ENCODE measurements at regions not wholly inside any gene's neighbourhood (a gene's known extent, or its start where the extent isn't known, plus 50 kb on each side); places are given as distances from the start of the nearest gene placed in this dataset.
"Not testable (repeated sequence)": the region's sequence is repeated elsewhere in the genome, so short reads cannot be mapped to it uniquely, and the experiment has no call there.

DNA sequence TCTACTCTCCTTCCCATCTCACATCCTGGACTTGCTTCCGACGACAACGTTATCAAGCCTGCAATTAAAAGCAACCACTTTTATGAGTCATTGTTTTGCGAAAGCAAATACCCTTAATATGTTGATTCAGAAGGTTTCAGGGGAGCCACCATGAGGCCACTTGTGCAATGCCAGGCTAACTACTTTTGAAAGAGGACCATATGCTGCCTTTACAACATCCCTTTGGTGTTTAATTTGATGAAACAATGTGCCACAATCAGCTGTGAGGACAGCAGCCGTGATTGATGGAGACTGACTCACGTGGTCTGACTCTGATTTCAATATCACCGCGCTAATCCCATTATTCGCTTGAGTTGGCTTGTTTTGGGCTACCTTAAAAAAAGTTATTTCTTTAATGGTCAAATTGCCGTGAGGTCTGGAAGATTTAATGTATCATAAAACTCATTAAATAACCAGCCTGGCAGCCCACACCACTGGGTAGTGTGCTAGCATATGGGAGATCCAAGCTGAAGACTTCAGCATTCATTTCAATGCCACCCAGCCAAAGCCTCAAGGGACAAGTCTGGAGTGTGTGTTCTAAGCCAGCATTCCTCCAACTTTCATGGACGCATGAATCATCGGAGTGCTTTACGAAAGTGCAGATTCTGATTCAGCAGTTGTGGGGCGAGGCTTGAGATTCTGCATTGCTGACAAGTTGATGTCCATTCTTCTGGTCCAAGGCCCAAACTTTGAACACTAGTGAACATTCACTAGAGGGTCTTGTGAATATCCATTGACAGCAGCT lies 73.3 kb upstream of the PAXBP1 start:
- Histone ChIP-seq H3K27ac (ENCODE audit: low read length) (no peak overlapping the region), H3K27me3 (ENCODE audit: low read depth, low read length) (peaks cover 4% of the 10 kb centered on the region), H3K4me1 (ENCODE audit: control insufficient read depth in 1 of 2, insufficient read depth in 2 of 2, low read length in 2 of 2) (no peaks in the 10 kb centered on the region), H3K9me3 (ENCODE audit: control insufficient read depth in 1 of 2, low read length in 2 of 2) (no peaks in the 10 kb centered on the region), H3K36me3 (ENCODE audit: control insufficient read depth in 1 of 2, insufficient read depth in 2 of 2, low read length in 2 of 2) (no peaks in the 10 kb centered on the region), H3K4me3 (ENCODE audit: low read depth in 1 of 2, low read length in 2 of 2) (no peak overlapping the region)

DNA sequence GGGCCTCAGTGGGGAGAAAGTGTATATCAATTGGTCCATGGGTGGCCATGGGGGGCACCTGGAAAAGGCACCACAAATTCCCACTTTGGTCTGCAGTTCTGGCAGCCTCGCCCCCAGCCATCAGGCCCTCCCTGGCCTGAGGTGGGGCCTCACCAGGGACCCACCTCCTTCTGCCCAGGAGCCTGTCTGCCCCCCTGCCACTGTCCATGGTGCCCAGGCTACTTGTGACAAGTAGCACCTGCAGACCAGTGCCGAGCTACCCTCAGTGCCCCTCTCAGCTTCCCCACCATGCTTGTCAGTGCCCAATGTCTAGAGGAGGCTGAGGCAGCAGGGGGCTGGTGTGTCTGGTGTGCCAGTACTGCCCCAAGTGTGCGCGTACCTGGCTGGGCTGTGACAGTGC lies 87.1 kb upstream of the PAXBP1 start:
- Histone ChIP-seq H3K4me1 (ENCODE audit: control insufficient read depth in 1 of 2, insufficient read depth in 2 of 2, low read length in 2 of 2) (peaks cover 0 to 4% of the 10 kb centered on the region in 2 donors), H3K4me3 (ENCODE audit: low read depth in 1 of 2, low read length in 2 of 2) (no peak overlapping the region), H3K36me3 (ENCODE audit: control insufficient read depth in 1 of 2, insufficient read depth in 2 of 2, low read length in 2 of 2) (no peaks in the 10 kb centered on the region), H3K9me3 (ENCODE audit: control insufficient read depth in 1 of 2, low read length in 2 of 2) (no peaks in the 10 kb centered on the region), H3K27ac (ENCODE audit: low read length) (no peak overlapping the region), H3K27me3 (ENCODE audit: low read depth, low read length) (no peaks in the 10 kb centered on the region)

DNA sequence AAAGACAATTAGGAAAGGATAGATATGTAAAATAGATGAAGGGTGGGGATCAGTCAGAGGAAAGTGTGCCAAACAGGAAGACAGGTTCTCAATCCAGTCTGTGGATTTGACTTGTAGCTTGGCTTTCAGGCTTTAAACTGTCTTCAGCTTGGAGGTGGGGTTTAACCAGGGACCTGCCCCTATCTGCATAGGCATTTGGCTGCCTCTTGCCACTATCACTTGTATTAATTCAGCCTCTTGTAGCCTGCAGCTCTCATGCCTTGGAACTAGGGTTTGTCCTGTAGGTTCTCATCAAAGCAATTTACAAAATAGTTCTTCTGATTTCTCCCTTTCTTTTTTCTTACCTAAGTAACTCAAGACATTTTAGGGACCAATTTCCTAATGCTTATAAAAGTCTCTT lies 88.8 kb upstream of the PAXBP1 start:
- Histone ChIP-seq H3K27ac (ENCODE audit: low read length) (no peak overlapping the region), H3K4me1 (ENCODE audit: control insufficient read depth in 1 of 2, insufficient read depth in 2 of 2, low read length in 2 of 2) (peaks cover 0 to 4% of the 10 kb centered on the region in 2 donors), H3K36me3 (ENCODE audit: control insufficient read depth in 1 of 2, insufficient read depth in 2 of 2, low read length in 2 of 2) (no peaks in the 10 kb centered on the region), H3K4me3 (ENCODE audit: low read depth in 1 of 2, low read length in 2 of 2) (no peak overlapping the region), H3K27me3 (ENCODE audit: low read depth, low read length) (no peaks in the 10 kb centered on the region), H3K9me3 (ENCODE audit: control insufficient read depth in 1 of 2, low read length in 2 of 2) (no peaks in the 10 kb centered on the region)

DNA sequence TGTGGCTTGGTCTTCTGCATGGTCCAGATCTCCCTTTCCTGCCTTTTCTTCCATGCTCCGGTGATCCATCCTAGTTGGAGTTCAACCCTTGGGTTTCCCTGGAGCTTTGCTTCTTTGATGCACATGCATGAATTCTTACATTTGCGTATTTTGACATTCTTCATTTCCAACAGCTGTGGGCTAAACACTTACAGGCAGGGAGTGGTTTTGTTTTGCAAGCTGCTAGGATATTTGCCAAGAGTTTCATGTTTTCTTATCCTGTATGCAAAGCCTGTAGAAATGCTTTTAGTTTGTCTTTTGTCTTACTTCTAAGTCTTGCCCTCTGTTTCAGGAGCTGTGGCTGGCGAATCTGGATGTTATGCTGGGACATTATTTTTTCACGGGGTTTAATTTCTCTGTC lies 90.3 kb upstream of the PAXBP1 start:
- no peaks in the 10 kb centered on the region for H3K27me3 ChIP-seq (ENCODE audit: low read depth, low read length)
- peaks cover 0 to 4% of the 10 kb centered on the region in 2 donors for H3K4me1 ChIP-seq (ENCODE audit: control insufficient read depth in 1 of 2, insufficient read depth in 2 of 2, low read length in 2 of 2)
- H3K36me3 ChIP-seq (ENCODE audit: control insufficient read depth in 1 of 2, insufficient read depth in 2 of 2, low read length in 2 of 2): no peaks in the 10 kb centered on the region
- H3K9me3 ChIP-seq (ENCODE audit: control insufficient read depth in 1 of 2, low read length in 2 of 2): no peaks in the 10 kb centered on the region
- no peak overlapping the region for H3K27ac ChIP-seq (ENCODE audit: low read length)
- H3K4me3 ChIP-seq (ENCODE audit: low read depth in 1 of 2, low read length in 2 of 2): no peak overlapping the region

DNA sequence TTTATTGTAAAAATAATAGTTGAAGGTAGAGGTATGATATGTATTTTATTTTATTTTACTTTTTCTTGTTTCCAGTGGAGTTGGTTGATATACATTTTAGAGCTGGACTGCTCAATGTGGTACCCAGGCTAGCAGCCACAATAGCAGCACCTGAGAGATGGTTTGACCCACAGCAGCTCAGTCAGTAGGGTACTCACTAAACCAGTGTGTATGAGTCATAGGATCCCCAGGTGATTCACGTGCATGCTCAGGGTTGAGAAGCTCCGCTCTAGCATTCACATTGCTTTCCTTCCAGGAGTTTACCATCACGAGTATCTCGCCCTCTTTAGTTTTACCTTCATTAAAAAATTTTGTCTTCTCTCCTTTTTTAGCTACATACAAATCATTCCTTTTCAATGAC lies 96.0 kb upstream of the PAXBP1 start:
- H3K27ac ChIP-seq (ENCODE audit: low read length): no peak overlapping the region
- H3K9me3 ChIP-seq (ENCODE audit: control insufficient read depth in 1 of 2, low read length in 2 of 2): no peaks in the 10 kb centered on the region
- no peak overlapping the region for H3K4me3 ChIP-seq (ENCODE audit: low read depth in 1 of 2, low read length in 2 of 2)
- H3K27me3 ChIP-seq (ENCODE audit: low read depth, low read length): no peaks in the 10 kb centered on the region
- H3K36me3 ChIP-seq (ENCODE audit: control insufficient read depth in 1 of 2, insufficient read depth in 2 of 2, low read length in 2 of 2): no peaks in the 10 kb centered on the region
- no peaks in the 10 kb centered on the region for H3K4me1 ChIP-seq (ENCODE audit: control insufficient read depth in 1 of 2, insufficient read depth in 2 of 2, low read length in 2 of 2)

DNA sequence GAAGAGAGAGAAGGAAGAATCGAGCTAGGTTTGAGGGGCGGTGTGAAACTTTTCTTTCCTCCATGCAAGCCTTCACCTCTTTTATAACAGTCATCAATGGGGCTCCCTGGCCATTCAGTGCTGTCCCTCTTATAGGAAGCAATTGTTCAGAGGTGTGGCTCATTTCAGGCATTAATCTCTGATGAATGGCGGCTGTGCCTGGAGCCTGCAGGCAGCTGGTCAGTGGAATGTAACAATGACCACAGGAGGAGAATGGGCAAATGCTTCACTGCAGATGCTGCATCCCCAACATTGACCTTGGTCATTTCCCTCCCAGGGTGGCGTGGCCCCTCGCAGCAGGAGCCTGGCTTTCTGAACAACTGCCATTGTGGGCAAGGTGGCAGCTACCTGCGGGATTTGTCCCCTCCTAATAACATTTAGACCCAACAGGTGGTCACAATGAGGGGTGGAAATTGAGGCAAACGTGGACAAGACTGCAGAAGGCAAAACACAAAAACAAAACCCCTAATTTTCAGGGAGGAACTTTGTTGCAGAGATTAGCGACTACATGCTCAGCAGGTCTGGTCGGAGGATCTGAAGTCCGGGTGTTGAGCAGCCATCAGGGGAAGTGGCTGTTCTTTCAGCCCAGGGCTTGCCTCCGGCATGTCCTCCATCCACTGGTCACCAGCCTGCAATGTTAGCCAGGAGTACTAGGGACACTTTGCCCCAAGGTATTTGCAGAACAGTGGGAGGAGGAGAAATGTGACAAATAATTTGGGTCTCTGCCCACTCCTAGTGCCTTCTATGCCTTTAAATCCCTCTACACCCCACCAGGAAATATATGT lies 97.3 kb upstream of the PAXBP1 start:
- H3K4me3 ChIP-seq (ENCODE audit: low read depth in 1 of 2, low read length in 2 of 2): no peak overlapping the region
- H3K9me3 ChIP-seq (ENCODE audit: control insufficient read depth in 1 of 2, low read length in 2 of 2): no peaks in the 10 kb centered on the region
- H3K4me1 ChIP-seq (ENCODE audit: control insufficient read depth in 1 of 2, insufficient read depth in 2 of 2, low read length in 2 of 2): no peaks in the 10 kb centered on the region
- no peaks in the 10 kb centered on the region for H3K36me3 ChIP-seq (ENCODE audit: control insufficient read depth in 1 of 2, insufficient read depth in 2 of 2, low read length in 2 of 2)
- no peaks in the 10 kb centered on the region for H3K27me3 ChIP-seq (ENCODE audit: low read depth, low read length)
- H3K27ac ChIP-seq (ENCODE audit: low read length): no peak overlapping the region

DNA sequence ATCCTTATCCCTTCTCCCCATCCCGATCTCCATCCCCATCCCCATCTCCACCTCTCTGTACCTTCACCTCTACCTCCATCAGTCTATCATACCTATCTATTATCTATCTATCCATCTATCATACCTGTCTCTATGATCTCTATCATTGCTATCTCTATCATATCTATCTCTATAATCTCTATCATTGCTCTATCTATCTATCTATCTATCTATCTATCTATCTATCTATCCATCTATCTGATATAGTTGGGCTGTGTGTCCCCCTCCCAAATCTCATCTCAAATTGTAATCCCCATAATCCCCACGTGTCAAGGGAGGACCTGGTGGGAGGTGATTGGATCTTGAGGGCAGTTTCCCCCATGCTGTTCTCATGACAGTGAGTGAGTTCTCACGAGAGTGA lies 97.9 kb upstream of the PAXBP1 start:
- H3K9me3 ChIP-seq (ENCODE audit: control insufficient read depth in 1 of 2, low read length in 2 of 2): no peaks in the 10 kb centered on the region

DNA sequence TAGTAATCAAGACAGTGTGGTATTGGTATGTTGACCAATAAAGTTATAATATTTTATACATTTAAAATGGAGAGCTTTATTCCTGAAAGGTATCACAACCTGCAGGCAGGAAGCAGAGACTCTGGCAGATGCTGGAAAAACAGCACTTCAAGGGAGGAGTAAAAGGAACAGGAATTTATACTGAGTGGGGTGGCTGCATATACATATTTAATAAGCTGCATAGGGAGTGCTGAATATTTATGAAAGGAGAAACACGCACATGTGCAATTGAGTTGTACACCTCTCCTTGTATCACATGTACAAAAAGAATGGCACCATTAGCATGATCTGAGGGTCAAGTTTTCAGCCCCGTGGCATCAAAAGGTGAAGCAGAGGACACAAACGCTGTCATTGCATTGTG lies 104.9 kb upstream of the PAXBP1 start:
- Histone ChIP-seq H3K36me3 (ENCODE audit: control insufficient read depth in 1 of 2, insufficient read depth in 2 of 2, low read length in 2 of 2) (no peaks in the 10 kb centered on the region), H3K27me3 (ENCODE audit: low read depth, low read length) (no peaks in the 10 kb centered on the region), H3K9me3 (ENCODE audit: control insufficient read depth in 1 of 2, low read length in 2 of 2) (no peaks in the 10 kb centered on the region), H3K4me1 (ENCODE audit: control insufficient read depth in 1 of 2, insufficient read depth in 2 of 2, low read length in 2 of 2) (no peaks in the 10 kb centered on the region), H3K4me3 (ENCODE audit: low read depth in 1 of 2, low read length in 2 of 2) (no peak overlapping the region), H3K27ac (ENCODE audit: low read length) (no peak overlapping the region)

More for the DNA sequence above, 97.9 kb upstream of the PAXBP1 start:
- Histone ChIP-seq H3K27ac (ENCODE audit: low read length) (no peak overlapping the region), H3K4me1 (ENCODE audit: control insufficient read depth in 1 of 2, insufficient read depth in 2 of 2, low read length in 2 of 2) (no peaks in the 10 kb centered on the region), H3K4me3 (ENCODE audit: low read depth in 1 of 2, low read length in 2 of 2) (no peak overlapping the region), H3K27me3 (ENCODE audit: low read depth, low read length) (no peaks in the 10 kb centered on the region), H3K36me3 (ENCODE audit: control insufficient read depth in 1 of 2, insufficient read depth in 2 of 2, low read length in 2 of 2) (no peaks in the 10 kb centered on the region)

DNA sequence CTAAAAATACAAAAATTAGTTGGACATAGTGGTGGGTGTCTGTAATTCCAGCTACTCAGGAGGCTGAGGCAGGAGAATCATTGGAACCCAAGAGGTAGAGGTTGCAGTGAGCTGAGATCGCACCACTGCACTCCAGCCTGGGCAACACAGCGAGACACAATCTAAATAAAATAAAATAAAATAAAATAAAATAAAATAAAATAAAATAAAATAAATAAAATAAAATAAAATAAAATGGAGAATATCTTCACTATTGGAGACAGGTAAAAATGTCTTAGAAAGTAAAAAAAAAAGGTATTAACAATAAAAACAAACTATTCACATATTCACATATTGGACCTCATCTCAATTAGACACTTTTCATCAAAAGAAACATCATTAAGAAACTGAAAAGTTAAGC lies 106.3 kb upstream of the PAXBP1 start:
- H3K27me3 ChIP-seq (ENCODE audit: low read depth, low read length); H3K4me3 ChIP-seq (ENCODE audit: low read depth in 1 of 2, low read length in 2 of 2); H3K27ac ChIP-seq (ENCODE audit: low read length); H3K4me1 ChIP-seq (ENCODE audit: control insufficient read depth in 1 of 2, insufficient read depth in 2 of 2, low read length in 2 of 2); H3K36me3 ChIP-seq (ENCODE audit: control insufficient read depth in 1 of 2, insufficient read depth in 2 of 2, low read length in 2 of 2); H3K9me3 ChIP-seq (ENCODE audit: control insufficient read depth in 1 of 2, low read length in 2 of 2): not testable (repeated sequence)

DNA sequence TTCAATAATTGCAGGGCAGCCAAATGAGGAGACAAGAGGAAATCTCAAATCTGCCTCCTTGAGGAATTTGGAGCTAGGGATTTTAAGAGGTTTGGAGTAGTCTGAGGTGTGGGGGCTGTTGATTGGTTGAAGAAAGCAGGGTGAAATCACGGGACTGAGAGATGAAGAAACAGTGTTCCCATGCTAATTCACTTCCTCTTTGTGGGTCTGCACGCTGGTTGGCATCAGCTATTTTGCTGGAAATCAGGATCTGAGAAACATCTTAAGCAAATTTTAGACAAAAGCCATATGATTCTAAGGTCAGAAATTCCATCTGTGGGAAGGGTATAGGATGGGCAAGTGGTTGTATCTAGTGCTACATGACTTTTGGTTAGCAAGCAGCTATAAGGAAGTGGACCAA lies 107.1 kb upstream of the PAXBP1 start:
- Histone ChIP-seq H3K27ac (ENCODE audit: low read length) (no peak overlapping the region), H3K4me1 (ENCODE audit: control insufficient read depth in 1 of 2, insufficient read depth in 2 of 2, low read length in 2 of 2) (no peaks in the 10 kb centered on the region)

DNA sequence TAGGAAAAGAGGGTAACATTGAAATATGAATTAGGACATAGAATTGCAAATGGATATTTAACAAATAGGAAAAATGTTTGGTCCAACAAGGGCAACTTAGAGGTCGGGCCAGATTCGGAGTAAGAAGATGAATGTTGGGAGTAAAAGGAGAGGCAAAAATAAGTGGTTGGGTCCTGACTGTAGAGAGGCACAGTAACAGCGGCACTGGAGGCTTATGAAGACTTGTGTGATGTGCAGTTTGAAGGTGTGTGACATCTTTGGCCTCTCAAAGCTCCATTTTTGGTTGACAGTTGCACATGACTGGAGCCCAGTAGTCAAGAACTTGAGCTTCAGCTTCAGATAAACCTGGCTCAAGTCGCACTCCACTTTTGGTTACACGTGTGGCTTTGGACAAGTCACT lies 109.9 kb upstream of the PAXBP1 start:
- H3K27me3 ChIP-seq (ENCODE audit: low read depth, low read length): no peaks in the 10 kb centered on the region
- H3K4me1 ChIP-seq (ENCODE audit: control insufficient read depth in 1 of 2, insufficient read depth in 2 of 2, low read length in 2 of 2): no peaks in the 10 kb centered on the region
- H3K4me3 ChIP-seq (ENCODE audit: low read depth in 1 of 2, low read length in 2 of 2): no peak overlapping the region
- no peaks in the 10 kb centered on the region for H3K36me3 ChIP-seq (ENCODE audit: control insufficient read depth in 1 of 2, insufficient read depth in 2 of 2, low read length in 2 of 2)
- no peaks in the 10 kb centered on the region for H3K9me3 ChIP-seq (ENCODE audit: control insufficient read depth in 1 of 2, low read length in 2 of 2)
- H3K27ac ChIP-seq (ENCODE audit: low read length): no peak overlapping the region

More for the DNA sequence above, 107.1 kb upstream of the PAXBP1 start:
- no peaks in the 10 kb centered on the region for H3K36me3 ChIP-seq (ENCODE audit: control insufficient read depth in 1 of 2, insufficient read depth in 2 of 2, low read length in 2 of 2)
- no peak overlapping the region for H3K4me3 ChIP-seq (ENCODE audit: low read depth in 1 of 2, low read length in 2 of 2)
- H3K9me3 ChIP-seq (ENCODE audit: control insufficient read depth in 1 of 2, low read length in 2 of 2): no peaks in the 10 kb centered on the region
- no peaks in the 10 kb centered on the region for H3K27me3 ChIP-seq (ENCODE audit: low read depth, low read length)
